Bone marrow (tissue), 2 donors: ENCODE measurements at regions not wholly inside any gene's neighbourhood (a gene's known extent, or its start where the extent isn't known, plus 50 kb on each side); places are given as distances from the start of the nearest gene placed in this dataset.

Experiments
- DNase-seq, 2 donors: peaks; one replicate each; lab custom pipeline; 2025; lab: John Stamatoyannopoulos, UW

GRCh38 chr22:23409976-23410375 lies 170.1 kb downstream of the IGLL1 start:
- no peak for DNase-seq

- DNase-seq, result no peak
These were observed 171.8 kb downstream of the IGLL1 start for GRCh38 chr22:23408321-23408720.

GRCh38 chr22:23405366-23405851 lies 174.7 kb downstream of the IGLL1 start:
- no peak for DNase-seq

- DNase-seq, result no peak
These were observed 175.3 kb downstream of the IGLL1 start for GRCh38 chr22:23404689-23405365.

GRCh38 chr22:23403720-23404688 lies 176.1 kb downstream of the IGLL1 start:
- DNase-seq, result no peak

GRCh38 chr22:23403152-23403719 lies 176.9 kb downstream of the IGLL1 start:
- DNase-seq, result no peak

GRCh38 chr22:23402275-23403151 lies 177.6 kb downstream of the IGLL1 start:
- peak in 1 of 2 donors; percentile 42 for DNase-seq

- no peak for DNase-seq
These were observed 178.2 kb downstream of the IGLL1 start for GRCh38 chr22:23401910-23402274.

- no peak for DNase-seq
These were observed 178.8 kb downstream of the IGLL1 start for GRCh38 chr22:23401111-23401909.

- no peak for DNase-seq
These were observed 179.7 kb downstream of the IGLL1 start for GRCh38 chr22:23400286-23400981.

GRCh38 chr22:23399367-23400285 lies 180.5 kb downstream of the IGLL1 start:
- DNase-seq, result no peak

GRCh38 chr22:23398701-23399366 lies 181.3 kb downstream of the IGLL1 start:
- no peak for DNase-seq

- DNase-seq, result no peak
These were observed 182.2 kb downstream of the IGLL1 start for GRCh38 chr22:23397613-23398567.

- DNase-seq, result no peak
These were observed 183.0 kb downstream of the IGLL1 start for GRCh38 chr22:23397008-23397612.

GRCh38 chr22:23396362-23397007 lies 183.6 kb downstream of the IGLL1 start:
- DNase-seq, result no peak
